CD4-positive, alpha-beta T cell (primary cell): ENCODE measurements at regions not wholly inside any gene's neighbourhood (a gene's known extent, or its start where the extent isn't known, plus 50 kb on each side); places are given as distances from the start of the nearest gene placed in this dataset.

Experiments used
- ATAC-seq: fragments of 200-7000 bp; cut with Tn5 transposase; one replicate; pipeline ENCODE4 v1.10.0; 2022; ENCODE audit warnings: mild to moderate bottlenecking; ENCODE audit not compliant: poor library complexity
- CTCF ChIA-PET: fragments of 350-600 bp; sonication (Branson Sonifier 250); formaldehyde crosslinking; loops from one replicate; lab custom pipeline; 2021; ENCODE audit warnings: antibody characterized with exemption, inconsistent platforms; lab: Charles Lee
- POLR2A ChIA-PET: fragments of 350-600 bp; sonication (Branson Sonifier 250); formaldehyde crosslinking; loops from one replicate; lab custom pipeline; 2021; ENCODE audit warnings: antibody characterized with exemption, inconsistent platforms; lab: Charles Lee
- DNase-seq, 14 experiments: peaks; one replicate each; pipeline ENCODE4 v3.0.0-alpha.2; 2013 to 2020; ENCODE audit warnings: mixed read lengths in 2 of 14
- H3K27ac ChIP-seq, 2 donors: one replicate each; pipeline versions ENCODE4 v1.5.1 to v1.7.0; 2013; ENCODE audit warnings: low read length in 2 of 2, low read depth in 1 of 2, mild to moderate bottlenecking in 1 of 2
- H3K27me3 ChIP-seq, 2 experiments: 1 replicate in 1 of 2; 2 replicates in 1 of 2; pipeline versions ENCODE4 v1.6.1 to v1.7.0; 2013; ENCODE audit warnings: low read length in 2 of 2, control low read depth in 1 of 2, mild to moderate bottlenecking in 1 of 2, moderate library complexity in 1 of 2; ENCODE audit not compliant: insufficient read depth in 2 of 2, control insufficient read depth in 1 of 2
- H3K36me3 ChIP-seq: one replicate; pipeline ENCODE4 v1.6.1; 2013; ENCODE audit warnings: low read length, control low read depth; ENCODE audit not compliant: insufficient read depth
- H3K4me1 ChIP-seq: one replicate; pipeline ENCODE4 v1.6.1; 2013; ENCODE audit warnings: low read length, control low read depth; ENCODE audit not compliant: insufficient read depth
- H3K4me3 ChIP-seq: one replicate; pipeline ENCODE4 v1.5.1; 2013; ENCODE audit warnings: mild to moderate bottlenecking, low read length, moderate library complexity
- H3K9me3 ChIP-seq, 2 experiments: 1 replicate in 1 of 2; 2 replicates in 1 of 2; pipeline versions ENCODE4 v1.6.1 to v1.7.0; 2013; ENCODE audit warnings: low read length in 2 of 2, mild to moderate bottlenecking in 2 of 2, control low read depth in 1 of 2, moderate library complexity in 1 of 2; ENCODE audit not compliant: control insufficient read depth in 1 of 2, insufficient read depth in 1 of 2
- H3K27ac Mint-ChIP-seq: one replicate; pipeline ENCODE4 v1.8.0; 2020; ENCODE audit warnings: mixed read lengths
- H3K27me3 Mint-ChIP-seq: one replicate; pipeline ENCODE4 v1.8.0; 2021; ENCODE audit warnings: mixed read lengths
- H3K36me3 Mint-ChIP-seq: one replicate; pipeline ENCODE4 v1.8.0; 2021; ENCODE audit warnings: low read depth, mixed read lengths
- H3K4me1 Mint-ChIP-seq: one replicate; pipeline ENCODE4 v1.8.0; 2021; ENCODE audit warnings: low read depth, mixed read lengths
- H3K4me3 Mint-ChIP-seq: one replicate; pipeline ENCODE4 v1.8.0; 2020; ENCODE audit warnings: mild to moderate bottlenecking, mixed read lengths
- H3K9me3 Mint-ChIP-seq: one replicate; pipeline ENCODE4 v1.8.0; 2020; ENCODE audit warnings: mixed read lengths
- intact Hi-C, 2 experiments: fragments of 100-400 bp; cut with DNase I in 1 of 2; cut with micrococcal nuclease in 1 of 2; formaldehyde crosslinking; loops; one replicate each; pipeline versions ENCODE4 v1.15.1 to v1.9.0; 2023 to 2025; cut with DNase I, micrococcal nuclease
- TF ChIP-seq, protein P1 (sequence below): fragments of 200-600 bp; IDR thresholded peaks from one replicate; pipeline ENCODE4 v1.8.0; 2022; ENCODE audit warnings: antibody characterized with exemption, mild to moderate bottlenecking

GRCh38 chr16:65548470-65548869 lies 426.6 kb upstream of the CDH11 start:
- TF ChIP-seq, protein P1, sequence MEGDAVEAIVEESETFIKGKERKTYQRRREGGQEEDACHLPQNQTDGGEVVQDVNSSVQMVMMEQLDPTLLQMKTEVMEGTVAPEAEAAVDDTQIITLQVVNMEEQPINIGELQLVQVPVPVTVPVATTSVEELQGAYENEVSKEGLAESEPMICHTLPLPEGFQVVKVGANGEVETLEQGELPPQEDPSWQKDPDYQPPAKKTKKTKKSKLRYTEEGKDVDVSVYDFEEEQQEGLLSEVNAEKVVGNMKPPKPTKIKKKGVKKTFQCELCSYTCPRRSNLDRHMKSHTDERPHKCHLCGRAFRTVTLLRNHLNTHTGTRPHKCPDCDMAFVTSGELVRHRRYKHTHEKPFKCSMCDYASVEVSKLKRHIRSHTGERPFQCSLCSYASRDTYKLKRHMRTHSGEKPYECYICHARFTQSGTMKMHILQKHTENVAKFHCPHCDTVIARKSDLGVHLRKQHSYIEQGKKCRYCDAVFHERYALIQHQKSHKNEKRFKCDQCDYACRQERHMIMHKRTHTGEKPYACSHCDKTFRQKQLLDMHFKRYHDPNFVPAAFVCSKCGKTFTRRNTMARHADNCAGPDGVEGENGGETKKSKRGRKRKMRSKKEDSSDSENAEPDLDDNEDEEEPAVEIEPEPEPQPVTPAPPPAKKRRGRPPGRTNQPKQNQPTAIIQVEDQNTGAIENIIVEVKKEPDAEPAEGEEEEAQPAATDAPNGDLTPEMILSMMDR, result no peak
- intact Hi-C loops, result no loop called here
- H3K27ac Mint-ChIP-seq, result no peak overlapping the region
- Histone ChIP-seq H3K36me3 (no peaks in the 10 kb centered on the region), H3K4me3 (no peak overlapping the region), H3K9me3 (peaks cover 0 to 3% of the 10 kb centered on the region in 2 experiments), H3K4me1 (no peaks in the 10 kb centered on the region), H3K27me3 (peaks cover 0 to 2% of the 10 kb centered on the region in 2 experiments), H3K27ac (no peak overlapping the region)
- H3K36me3 Mint-ChIP-seq, result no peaks in the 10 kb centered on the region
- ChIA-PET POLR2A (no interaction called here), CTCF (no interaction called here)
- no peaks in the 10 kb centered on the region for H3K27me3 Mint-ChIP-seq
- ATAC-seq (no peak), DNase-seq (no peak)
- peaks cover 2% of the 10 kb centered on the region for H3K9me3 Mint-ChIP-seq
- no peaks in the 10 kb centered on the region for H3K4me1 Mint-ChIP-seq
- H3K4me3 Mint-ChIP-seq, result no peak overlapping the region

DNA sequence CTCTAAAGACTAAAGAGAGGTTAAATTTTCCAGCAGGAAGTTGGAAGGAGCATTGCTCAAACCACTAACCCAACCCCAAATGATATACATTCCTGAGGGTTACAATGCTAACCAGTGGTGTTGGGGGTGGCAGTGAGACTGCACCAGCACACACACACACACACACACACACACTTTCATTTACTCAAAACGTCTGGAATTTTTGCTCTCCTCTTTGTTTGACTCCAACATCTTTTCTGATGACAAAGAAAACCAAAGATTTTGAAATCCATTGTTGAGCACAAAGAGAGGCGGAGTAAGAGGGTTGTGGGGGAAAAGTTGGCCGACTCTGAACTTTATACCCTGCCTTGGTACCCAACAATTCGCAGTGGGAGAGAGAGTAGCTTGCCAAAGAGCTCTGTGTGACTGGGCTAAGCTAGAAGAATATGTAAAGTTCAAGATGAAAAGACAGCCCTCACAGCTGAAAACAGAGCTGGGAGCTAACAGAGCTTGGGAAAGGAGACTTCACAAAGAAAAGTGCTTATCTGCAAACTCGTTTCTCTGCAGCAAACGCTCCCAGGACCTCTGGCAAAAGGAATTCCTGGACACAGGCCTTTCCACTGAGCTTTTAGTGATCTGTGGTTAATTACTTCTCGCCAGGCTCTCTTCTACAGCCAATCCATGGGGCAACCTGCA lies 426.0 kb upstream of the CDH11 start:
- Mint-ChIP-seq H3K4me3 (no peak overlapping the region), H3K27me3 (no peaks in the 10 kb centered on the region), H3K36me3 (no peaks in the 10 kb centered on the region), H3K27ac (no peak overlapping the region), H3K9me3 (peaks cover 3% of the 10 kb centered on the region), H3K4me1 (no peaks in the 10 kb centered on the region)
- intact Hi-C loops, result no loop called here
- H3K9me3 ChIP-seq, result peaks cover 0 to 6% of the 10 kb centered on the region in 2 experiments
- no peaks in the 10 kb centered on the region for H3K36me3 ChIP-seq
- TF ChIP-seq, protein P1, result no peak
- no peak for DNase-seq
- no peaks in the 10 kb centered on the region for H3K4me1 ChIP-seq
- ChIA-PET CTCF (no interaction called here), POLR2A (no interaction called here)
- no peak for ATAC-seq
- H3K27me3 ChIP-seq, result peaks cover 0 to 2% of the 10 kb centered on the region in 2 experiments
- H3K27ac ChIP-seq, result no peak overlapping the region
- no peak overlapping the region for H3K4me3 ChIP-seq

- peaks cover 0 to 2% of the 10 kb centered on the region in 2 experiments for H3K27me3 ChIP-seq
- Mint-ChIP-seq H3K27me3 (no peaks in the 10 kb centered on the region), H3K27ac (no peak overlapping the region), H3K36me3 (no peaks in the 10 kb centered on the region), H3K4me3 (no peak overlapping the region), H3K9me3 (peaks cover 3% of the 10 kb centered on the region), H3K4me1 (no peaks in the 10 kb centered on the region)
- peaks cover 5 to 8% of the 10 kb centered on the region in 2 experiments for H3K9me3 ChIP-seq
- ATAC-seq (no peak), DNase-seq (no peak)
- no peaks in the 10 kb centered on the region for H3K36me3 ChIP-seq
- ChIA-PET CTCF (no interaction called here), POLR2A (no interaction called here)
- no peak overlapping the region for H3K27ac ChIP-seq
- TF ChIP-seq, protein P1, result no peak
- no peaks in the 10 kb centered on the region for H3K4me1 ChIP-seq
- H3K4me3 ChIP-seq, result no peak overlapping the region
- intact Hi-C loops, result no loop called here
These were observed 424.5 kb upstream of the CDH11 start for GRCh38 chr16:65546353-65546791.
